ENCODE measurements at regions not wholly inside any gene's neighbourhood (a gene's known extent, or its start where the extent isn't known, plus 50 kb on each side); places are given as distances from the start of the nearest gene placed in this dataset.

DNA sequence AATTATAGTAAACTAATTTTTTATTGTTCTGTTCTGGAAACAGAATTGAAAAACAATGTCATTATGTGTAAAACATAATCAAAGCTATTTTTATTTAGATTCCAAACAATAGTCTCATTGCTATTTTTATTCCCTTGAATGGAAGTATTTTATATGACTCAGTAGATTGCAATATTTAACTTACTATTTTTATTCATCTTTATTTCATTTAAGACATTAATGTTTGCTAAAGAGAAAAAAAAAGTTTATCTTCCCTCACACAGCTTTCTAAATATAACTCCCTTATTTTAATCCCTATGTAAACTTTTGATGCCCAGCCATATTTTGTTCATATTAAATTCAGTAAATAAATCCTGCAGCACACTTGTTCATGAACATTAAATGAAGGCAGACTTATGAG lies 622.4 kb downstream of the SLC6A15 start:
- Histone ChIP-seq H3K27me3 (ENCODE audit: control insufficient read depth in 4 of 4, insufficient read depth in 4 of 4, low read length in 3 of 4) (no peaks in the 10 kb centered on the region), H3K4me1 (ENCODE audit: control insufficient read depth in 4 of 4, insufficient read depth in 4 of 4, low read length in 3 of 4) (no peaks in the 10 kb centered on the region), H3K9me3 (ENCODE audit: control insufficient read depth in 4 of 4, low read length in 3 of 4) (no peaks in the 10 kb centered on the region), H3K4me3 (ENCODE audit: low read depth in 1 of 3, low read length in 3 of 3) (no peak overlapping the region), H3K36me3 (ENCODE audit: control insufficient read depth in 4 of 4, insufficient read depth in 3 of 4, low read depth in 1 of 4, low read length in 3 of 4) (no peaks in the 10 kb centered on the region), H3K9ac (ENCODE audit: low read depth in 1 of 2, low read length in 2 of 2) (no peak overlapping the region), H3K27ac (ENCODE audit: low read depth in 1 of 2, low read length in 2 of 2) (no peak overlapping the region)
- TF ChIP-seq FOXA2 (IDR thresholded peaks at IDR 0.05) (no peak), HNF4G (IDR thresholded peaks at IDR 0.05) (no peak), RXRA (IDR thresholded peaks at IDR 0.05) (no peak), RAD21 (IDR thresholded peaks at IDR 0.05) (no peak), NR2F2 (IDR thresholded peaks at IDR 0.05) (no peak), GABPA (IDR thresholded peaks at IDR 0.05 in 1 of 2, conservative IDR thresholded peaks at IDR 0.05 in 1 of 2) (no peak), FOXA1 (IDR thresholded peaks at IDR 0.05) (no peak), SP1 (IDR thresholded peaks at IDR 0.05) (no peak)
- TF ChIP-seq, protein P1, sequence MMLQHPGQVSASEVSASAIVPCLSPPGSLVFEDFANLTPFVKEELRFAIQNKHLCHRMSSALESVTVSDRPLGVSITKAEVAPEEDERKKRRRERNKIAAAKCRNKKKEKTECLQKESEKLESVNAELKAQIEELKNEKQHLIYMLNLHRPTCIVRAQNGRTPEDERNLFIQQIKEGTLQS (IDR thresholded peaks at IDR 0.05): no peak
- TF ChIP-seq, protein P2, sequence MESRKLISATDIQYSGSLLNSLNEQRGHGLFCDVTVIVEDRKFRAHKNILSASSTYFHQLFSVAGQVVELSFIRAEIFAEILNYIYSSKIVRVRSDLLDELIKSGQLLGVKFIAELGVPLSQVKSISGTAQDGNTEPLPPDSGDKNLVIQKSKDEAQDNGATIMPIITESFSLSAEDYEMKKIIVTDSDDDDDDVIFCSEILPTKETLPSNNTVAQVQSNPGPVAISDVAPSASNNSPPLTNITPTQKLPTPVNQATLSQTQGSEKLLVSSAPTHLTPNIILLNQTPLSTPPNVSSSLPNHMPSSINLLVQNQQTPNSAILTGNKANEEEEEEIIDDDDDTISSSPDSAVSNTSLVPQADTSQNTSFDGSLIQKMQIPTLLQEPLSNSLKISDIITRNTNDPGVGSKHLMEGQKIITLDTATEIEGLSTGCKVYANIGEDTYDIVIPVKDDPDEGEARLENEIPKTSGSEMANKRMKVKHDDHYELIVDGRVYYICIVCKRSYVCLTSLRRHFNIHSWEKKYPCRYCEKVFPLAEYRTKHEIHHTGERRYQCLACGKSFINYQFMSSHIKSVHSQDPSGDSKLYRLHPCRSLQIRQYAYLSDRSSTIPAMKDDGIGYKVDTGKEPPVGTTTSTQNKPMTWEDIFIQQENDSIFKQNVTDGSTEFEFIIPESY (IDR thresholded peaks at IDR 0.05): no peak
- TF ChIP-seq, protein P3, sequence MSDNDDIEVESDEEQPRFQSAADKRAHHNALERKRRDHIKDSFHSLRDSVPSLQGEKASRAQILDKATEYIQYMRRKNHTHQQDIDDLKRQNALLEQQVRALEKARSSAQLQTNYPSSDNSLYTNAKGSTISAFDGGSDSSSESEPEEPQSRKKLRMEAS (IDR thresholded peaks at IDR 0.05): no peak
- DNase-seq (ENCODE audit: low spot score): no peak

DNA sequence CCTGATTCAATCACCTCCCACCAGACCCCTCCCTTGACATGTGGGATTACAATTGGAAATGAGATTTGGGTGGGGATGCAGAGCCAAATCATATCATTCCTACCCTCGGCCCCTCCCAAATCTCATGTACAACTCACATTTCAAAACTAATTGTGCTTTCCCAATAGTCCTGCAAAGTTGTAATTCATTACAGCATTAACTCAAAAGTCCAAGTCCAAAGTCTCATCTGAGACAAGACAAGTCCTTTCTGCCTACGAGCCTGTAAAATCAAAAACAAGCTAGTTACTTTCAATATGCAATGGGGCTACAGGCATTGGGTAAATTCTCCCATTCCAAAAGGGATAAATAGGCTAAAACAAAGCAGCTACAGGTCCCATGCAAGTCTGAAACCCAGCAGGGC lies 634.6 kb downstream of the SLC6A15 start:
- Histone ChIP-seq H3K27ac (ENCODE audit: low read depth in 1 of 2, low read length in 2 of 2) (no peak overlapping the region), H3K9me3 (ENCODE audit: control insufficient read depth in 4 of 4, low read length in 3 of 4) (no peaks in the 10 kb centered on the region), H3K4me1 (ENCODE audit: control insufficient read depth in 4 of 4, insufficient read depth in 4 of 4, low read length in 3 of 4) (no peaks in the 10 kb centered on the region), H3K36me3 (ENCODE audit: control insufficient read depth in 4 of 4, insufficient read depth in 3 of 4, low read depth in 1 of 4, low read length in 3 of 4) (no peaks in the 10 kb centered on the region), H3K9ac (ENCODE audit: low read depth in 1 of 2, low read length in 2 of 2) (no peak overlapping the region), H3K27me3 (ENCODE audit: control insufficient read depth in 4 of 4, insufficient read depth in 4 of 4, low read length in 3 of 4) (no peaks in the 10 kb centered on the region), H3K4me3 (ENCODE audit: low read depth in 1 of 3, low read length in 3 of 3) (no peak overlapping the region)
- TF ChIP-seq HNF4A (conservative IDR thresholded peaks at IDR 0.05) (peak in 1 of 2 donors; percentile 63), RAD21 (IDR thresholded peaks at IDR 0.05) (no peak)
- 38% methylated on average over 2 of the region's 2 CpGs for WGBS
- DNase-seq (ENCODE audit: low spot score): no peak

DNA sequence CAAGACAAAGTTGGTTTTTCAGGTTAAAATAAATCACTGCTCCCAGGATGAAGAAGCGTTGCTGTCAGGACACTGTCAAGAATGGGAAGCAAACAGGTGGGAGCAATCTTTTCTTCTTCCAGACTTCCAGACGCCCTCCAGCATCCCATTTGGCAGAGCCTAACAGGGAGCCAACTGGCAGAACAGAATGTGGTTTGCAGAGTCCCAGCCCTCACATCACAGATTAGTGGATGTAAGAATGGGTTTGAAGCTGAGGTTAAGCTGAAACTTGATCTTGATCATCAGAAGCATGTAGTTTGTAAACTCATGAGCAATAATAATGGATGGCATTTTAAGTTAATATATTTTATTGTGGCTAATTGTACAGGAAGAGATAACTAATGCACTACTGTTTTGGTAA lies 636.4 kb downstream of the SLC6A15 start:
- Histone ChIP-seq H3K4me3 (ENCODE audit: low read depth in 1 of 3, low read length in 3 of 3) (no peak overlapping the region), H3K36me3 (ENCODE audit: control insufficient read depth in 4 of 4, insufficient read depth in 3 of 4, low read depth in 1 of 4, low read length in 3 of 4) (no peaks in the 10 kb centered on the region), H3K27me3 (ENCODE audit: control insufficient read depth in 4 of 4, insufficient read depth in 4 of 4, low read length in 3 of 4) (no peaks in the 10 kb centered on the region), H3K9me3 (ENCODE audit: control insufficient read depth in 4 of 4, low read length in 3 of 4) (no peaks in the 10 kb centered on the region), H3K9ac (ENCODE audit: low read depth in 1 of 2, low read length in 2 of 2) (no peak overlapping the region), H3K27ac (ENCODE audit: low read depth in 1 of 2, low read length in 2 of 2) (no peak overlapping the region), H3K4me1 (ENCODE audit: control insufficient read depth in 4 of 4, insufficient read depth in 4 of 4, low read length in 3 of 4) (no peaks in the 10 kb centered on the region)
- DNase-seq (ENCODE audit: low spot score): no peak
- TF ChIP-seq TAF1 (conservative IDR thresholded peaks at IDR 0.05) (no peak), EGR1 (IDR thresholded peaks at IDR 0.05; ENCODE audit: low read depth in 2 of 2) (no peak), HNF4A (conservative IDR thresholded peaks at IDR 0.05) (no peak), SP1 (IDR thresholded peaks at IDR 0.05) (no peak), FOXA1 (IDR thresholded peaks at IDR 0.05) (no peak), RAD21 (IDR thresholded peaks at IDR 0.05) (no peak), FOXA2 (IDR thresholded peaks at IDR 0.05) (no peak), RXRA (IDR thresholded peaks at IDR 0.05) (no peak)
- TF ChIP-seq, protein P4, sequence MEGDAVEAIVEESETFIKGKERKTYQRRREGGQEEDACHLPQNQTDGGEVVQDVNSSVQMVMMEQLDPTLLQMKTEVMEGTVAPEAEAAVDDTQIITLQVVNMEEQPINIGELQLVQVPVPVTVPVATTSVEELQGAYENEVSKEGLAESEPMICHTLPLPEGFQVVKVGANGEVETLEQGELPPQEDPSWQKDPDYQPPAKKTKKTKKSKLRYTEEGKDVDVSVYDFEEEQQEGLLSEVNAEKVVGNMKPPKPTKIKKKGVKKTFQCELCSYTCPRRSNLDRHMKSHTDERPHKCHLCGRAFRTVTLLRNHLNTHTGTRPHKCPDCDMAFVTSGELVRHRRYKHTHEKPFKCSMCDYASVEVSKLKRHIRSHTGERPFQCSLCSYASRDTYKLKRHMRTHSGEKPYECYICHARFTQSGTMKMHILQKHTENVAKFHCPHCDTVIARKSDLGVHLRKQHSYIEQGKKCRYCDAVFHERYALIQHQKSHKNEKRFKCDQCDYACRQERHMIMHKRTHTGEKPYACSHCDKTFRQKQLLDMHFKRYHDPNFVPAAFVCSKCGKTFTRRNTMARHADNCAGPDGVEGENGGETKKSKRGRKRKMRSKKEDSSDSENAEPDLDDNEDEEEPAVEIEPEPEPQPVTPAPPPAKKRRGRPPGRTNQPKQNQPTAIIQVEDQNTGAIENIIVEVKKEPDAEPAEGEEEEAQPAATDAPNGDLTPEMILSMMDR (IDR thresholded peaks at IDR 0.05; ENCODE audit: low read depth, low read length, missing input control): no peak
- TF ChIP-seq, protein P2 (IDR thresholded peaks at IDR 0.05): no peak
- 23% methylated on average over 2 of the region's 2 CpGs for WGBS
